NCI-H446 (cell line): ENCODE measurements at regions not wholly inside any gene's neighbourhood (a gene's known extent, or its start where the extent isn't known, plus 50 kb on each side); places are given as distances from the start of the nearest gene placed in this dataset.

Experiments used
- DNase-seq, 2 experiments: peaks; one replicate each; lab custom pipeline; 2025; lab: John Stamatoyannopoulos, UW

DNA sequence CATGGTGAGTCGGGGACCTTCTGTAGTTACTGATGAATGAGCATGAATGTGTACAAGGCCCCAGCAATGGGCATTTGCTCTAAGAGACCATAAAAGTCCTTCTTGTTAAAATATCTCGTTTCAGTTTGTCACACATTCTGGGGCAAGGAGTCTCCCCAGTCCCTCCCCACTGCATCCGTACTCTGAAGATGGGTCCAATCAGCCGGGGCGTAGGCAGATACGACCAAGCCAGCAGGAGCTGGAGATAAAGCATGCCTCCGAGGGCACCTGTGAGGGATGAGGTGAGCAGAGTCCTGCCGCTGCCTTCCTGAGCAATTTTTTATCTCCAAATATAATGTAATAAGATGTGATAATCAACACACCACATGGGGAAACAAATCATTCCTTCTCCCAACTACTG is 528.5 kb downstream of the BCL11B start:
- no peak for DNase-seq

DNA sequence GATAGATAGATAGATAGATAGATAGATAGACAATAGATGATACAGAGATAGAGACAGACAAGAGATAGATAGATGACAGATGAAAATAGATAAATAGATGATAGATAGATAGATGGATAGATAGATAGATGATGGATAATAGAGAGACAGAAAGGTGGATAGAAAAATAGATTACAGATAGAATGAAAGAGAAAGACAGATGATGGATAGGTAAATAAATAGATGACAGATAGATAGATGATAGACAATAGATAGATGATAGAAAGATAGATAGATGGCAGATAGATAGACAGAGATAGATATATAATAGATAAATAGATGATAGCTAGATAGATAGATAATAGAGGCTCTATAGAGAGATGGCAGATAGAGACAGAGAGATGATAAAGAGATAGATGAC is 523.0 kb downstream of the BCL11B start:
- no peak for DNase-seq

DNA sequence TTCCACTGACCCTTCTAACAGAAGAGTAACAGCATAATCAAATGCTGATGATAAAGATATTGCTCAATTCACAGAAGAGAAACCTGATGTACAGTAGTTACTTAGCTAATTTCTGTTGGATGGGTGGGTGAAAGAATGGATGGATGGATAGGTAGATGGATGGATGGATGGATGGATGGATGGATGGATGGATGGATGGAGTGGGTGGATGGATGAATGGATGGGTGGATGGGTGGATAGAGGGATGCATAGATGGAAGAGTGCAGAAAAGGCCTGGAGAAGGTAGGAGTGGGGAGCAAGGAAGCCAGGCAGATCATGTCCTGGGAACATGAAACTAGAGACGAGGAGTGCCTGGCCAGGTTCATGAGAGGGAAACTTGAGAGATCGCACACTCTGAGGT is 520.9 kb downstream of the BCL11B start:
- DNase-seq = no peak

DNA sequence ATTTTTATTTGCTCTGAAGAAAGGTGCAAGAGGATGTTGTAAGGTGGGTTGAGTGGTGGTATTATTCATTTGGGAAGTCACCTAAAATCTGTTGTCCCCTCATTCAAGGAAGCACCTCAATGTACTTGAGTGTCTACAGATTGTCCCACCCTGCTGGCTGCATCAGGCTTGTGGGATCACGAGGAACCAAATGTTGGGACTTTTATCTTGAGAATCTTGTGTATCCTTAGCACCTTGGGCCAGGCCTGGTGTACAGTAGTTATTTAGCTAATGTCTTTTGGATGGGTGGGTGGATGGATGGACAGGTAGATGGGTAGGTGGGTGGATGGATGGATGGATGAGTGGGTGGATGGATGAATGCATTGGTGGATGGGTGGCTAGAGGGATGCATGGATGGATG is 519.3 kb downstream of the BCL11B start:
- no peak for DNase-seq

DNA sequence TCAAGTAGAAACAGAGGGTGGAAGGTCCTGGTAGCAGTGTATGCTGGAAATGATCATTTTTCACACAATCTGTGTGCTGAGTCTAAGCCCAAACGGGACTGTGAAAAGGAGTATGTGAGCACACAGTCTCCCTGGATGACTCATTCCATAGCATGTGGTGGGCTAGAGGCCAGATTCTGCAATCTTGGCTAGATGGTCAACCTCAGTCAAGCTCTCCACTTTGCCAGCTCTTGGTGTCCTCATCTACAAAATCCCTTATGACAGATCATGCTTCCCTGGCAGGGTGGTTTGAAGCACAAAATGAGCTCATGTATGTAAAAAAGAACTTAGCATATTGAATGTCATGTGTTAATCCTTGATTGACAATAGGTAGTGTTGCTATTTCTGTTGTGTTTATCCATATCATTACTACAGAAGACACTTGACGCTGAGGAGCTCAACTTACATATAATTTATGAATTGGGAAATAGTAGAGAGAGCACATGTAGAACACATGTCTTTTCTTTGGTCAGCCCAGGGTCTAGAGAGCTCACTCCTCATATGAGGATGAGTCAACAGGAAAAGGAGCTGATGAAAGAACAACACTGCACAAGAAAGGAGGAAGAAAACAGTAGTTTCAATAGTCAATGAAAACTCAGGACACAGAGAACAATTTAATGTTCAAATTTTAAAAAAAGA is 517.5 kb downstream of the BCL11B start:
- no peak for DNase-seq

DNA sequence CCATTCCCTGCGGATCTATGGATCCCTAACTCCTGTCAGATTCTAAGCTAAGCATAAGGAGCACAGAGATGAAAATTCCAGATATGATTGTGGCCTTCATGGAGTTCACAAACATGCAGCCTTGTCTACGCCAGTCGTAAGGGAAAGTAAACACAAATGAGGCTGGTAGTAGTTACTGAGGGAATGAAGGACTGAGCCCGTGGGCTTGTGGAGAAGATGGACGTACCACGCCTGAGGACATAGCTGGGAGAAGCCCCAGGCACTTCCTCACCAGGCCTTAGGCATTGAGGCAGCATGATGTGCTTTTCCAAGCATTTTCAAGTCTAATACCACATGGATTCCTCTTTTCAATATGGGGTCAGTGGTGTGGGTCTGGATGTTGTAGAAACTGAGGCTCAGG is 515.2 kb downstream of the BCL11B start:
- no peak for DNase-seq

DNA sequence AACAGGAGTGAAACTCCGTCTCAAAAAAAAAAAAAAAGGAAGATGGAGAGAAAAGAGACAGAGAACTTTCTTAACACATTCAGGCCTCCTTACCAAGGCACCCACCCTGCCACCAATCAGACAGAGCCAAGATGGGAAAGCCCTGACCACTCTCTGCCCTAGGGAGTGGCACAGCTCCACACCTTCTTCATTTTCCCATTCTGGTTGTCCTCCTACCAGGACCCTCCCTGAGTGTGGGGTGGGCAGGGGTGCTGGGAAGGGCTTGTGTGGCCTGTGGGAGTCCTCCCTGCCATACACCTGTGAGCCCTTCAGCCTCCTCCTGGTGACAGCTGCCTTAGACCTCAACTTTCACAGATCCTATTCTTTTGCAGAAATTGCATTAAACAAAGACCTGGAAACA is 513.6 kb downstream of the BCL11B start:
- DNase-seq = no peak

DNA sequence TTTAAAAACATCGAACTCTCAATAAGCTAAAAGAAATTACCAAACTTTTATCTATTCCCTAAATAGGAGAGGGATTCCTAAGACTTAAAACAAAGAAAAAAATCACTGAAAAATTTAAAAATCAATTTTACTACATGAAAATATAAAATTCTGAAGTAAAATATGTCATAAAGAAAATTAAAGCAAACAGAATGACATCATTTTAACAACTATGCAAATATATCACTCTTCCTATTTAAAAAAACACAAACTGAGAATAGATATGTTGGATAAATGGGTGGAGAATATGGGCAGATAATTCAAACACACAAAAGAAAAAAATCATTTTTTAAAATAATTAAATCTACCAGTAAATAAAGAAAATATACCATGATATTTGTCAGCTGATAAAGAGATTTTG is 510.0 kb downstream of the BCL11B start:
- DNase-seq = no peak

DNA sequence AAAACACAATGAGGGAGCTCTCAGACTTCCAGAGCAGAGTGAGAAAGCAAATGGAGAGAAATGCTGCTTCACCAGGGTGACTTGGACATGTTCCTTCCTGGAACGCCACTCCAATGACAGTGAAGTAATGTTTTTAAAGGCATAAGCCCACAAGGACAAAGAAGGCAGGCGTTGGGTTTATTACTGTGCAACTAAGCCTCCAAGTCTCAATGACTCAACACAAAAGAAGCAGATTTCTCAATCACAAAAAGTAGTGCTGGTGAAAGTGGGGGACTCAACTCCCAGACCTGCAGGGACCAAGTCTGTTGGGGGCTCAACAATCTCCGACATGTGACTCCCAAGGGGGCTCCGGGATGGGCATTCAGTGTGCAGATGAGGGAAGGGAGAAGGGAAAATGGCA is 505.2 kb downstream of the BCL11B start:
- no peak for DNase-seq

DNA sequence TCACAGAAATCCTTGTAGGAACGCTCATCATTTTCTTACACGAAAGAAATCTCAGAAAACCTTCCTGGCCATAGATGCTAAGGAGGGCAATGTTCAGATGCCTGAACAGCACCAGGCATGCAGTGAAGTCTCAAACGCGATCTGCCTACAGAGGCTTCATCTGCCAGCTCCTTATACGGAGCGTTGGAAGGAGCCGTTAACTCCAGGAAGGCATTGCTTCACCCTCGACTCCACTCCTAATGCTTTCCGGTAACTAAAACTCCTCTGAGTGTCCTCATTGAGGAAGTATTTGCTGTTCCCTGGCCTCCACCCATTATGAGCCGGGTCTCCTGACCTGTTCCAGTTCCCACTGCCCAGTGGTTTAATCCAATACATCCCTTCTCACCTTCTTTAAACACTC is 502.7 kb downstream of the BCL11B start:
- no peak for DNase-seq

DNA sequence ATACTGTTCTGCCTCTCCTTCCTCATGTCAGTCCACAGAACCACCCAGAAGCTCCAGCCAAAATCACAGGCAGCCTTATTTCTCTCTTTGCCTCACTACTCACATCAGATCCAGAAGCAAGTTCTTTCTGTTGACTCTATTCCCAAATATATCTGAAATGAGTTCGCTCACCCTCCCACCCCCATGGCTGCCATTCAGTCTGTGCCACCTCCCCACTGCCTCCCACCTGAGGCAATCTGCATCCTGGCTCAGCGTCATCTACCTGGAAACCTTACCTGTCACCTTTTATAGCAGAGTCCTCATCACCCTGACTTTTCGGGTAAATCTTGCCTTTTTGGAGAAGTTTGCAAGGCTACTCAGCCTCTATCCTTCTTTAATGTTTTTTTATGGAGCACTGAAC is 501.8 kb downstream of the BCL11B start:
- DNase-seq = no peak

DNA sequence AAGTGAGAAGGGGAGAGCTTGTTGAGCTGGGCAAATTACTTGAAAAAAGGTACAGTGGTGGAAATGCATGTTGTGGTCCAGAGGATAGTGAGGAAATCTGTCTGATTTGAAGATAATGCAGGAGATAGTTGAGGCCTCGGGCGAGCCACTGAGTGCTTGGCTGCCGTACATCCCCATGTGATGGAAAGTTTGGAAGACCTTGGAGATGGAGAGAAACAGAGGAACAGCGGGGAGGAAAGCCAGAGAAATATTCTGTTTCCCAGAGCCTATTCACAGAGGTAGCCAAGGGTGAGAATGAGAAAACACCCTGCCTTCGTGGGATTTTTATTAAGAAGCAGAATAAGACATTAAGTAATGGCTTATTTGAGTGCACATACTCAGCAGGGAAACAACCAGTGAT is 498.2 kb downstream of the BCL11B start:
- DNase-seq = no peak

DNA sequence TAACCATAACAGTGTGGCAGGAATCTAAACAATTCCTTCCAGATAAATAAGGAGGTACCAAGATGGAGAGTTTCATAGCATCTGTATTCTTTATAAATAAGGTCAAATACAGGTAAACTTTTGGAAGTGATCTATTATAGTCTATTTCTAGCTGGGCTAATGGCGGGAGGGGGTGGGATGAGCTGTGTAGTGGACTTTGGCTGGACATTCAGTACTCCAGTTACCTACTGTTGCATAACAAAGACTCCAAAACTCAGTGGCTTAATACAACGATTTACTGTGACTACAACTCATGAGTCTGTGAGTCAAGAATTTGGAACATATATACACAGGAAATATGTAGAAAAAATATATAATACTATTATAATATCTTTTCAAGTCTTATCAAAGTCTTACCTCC is 496.1 kb downstream of the BCL11B start:
- DNase-seq = no peak

DNA sequence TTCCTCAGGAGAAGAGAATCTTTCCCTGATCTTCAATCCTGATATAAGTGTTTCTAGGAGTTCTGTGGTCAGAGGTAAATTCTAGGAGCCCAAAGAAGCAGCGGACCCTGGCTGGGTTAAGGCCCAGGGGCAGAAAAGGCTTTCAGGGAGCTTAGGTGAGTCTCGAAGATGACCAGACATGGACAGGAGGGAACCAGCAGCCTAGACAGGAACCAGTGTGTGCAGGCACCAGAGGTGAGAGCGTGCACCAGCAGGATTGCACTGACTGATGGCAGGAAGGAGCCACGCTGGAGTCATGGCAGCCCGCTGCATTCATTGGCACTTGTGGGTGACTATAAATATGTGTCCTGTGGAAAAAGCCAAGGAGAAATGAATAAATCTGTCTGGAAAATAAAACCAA is 489.9 kb downstream of the BCL11B start:
- no peak for DNase-seq

DNA sequence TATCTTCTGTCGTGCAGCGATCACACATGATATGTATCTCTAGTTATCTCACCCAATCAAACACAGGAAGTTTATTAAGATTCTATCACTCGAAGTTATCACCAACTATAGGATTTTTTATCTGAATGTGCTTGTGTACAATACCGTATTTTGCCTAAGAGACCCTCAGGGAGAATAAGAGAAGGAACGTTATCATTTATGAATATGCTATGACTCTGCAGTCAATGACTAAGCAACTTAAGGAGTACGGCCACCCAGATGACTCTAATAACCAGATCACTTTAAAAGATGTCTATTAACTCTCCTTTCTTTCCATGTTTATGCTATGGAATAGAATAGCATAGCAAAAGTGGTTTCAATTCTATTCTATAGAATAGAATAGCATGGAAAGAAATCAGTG is 486.4 kb downstream of the BCL11B start:
- DNase-seq = no peak

DNA sequence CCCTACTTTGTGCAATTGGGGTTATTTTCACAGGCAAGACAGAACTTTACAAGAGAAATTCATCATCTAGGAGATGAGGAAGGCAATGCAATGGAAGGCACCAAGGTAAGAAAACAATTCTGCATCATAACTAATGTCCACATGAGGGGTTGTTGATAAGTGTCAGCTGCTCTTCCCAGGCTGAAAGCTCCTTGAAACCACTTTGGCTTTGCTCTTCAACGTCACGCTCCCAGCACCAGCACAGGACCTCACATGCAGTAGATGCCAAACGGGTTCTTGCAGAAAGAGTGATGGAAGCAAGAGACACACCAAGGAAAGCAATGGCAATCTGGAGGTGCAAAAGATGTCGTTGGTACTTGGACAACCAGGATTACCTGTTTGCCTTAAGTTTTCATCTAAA is 485.5 kb downstream of the BCL11B start:
- no peak for DNase-seq

DNA sequence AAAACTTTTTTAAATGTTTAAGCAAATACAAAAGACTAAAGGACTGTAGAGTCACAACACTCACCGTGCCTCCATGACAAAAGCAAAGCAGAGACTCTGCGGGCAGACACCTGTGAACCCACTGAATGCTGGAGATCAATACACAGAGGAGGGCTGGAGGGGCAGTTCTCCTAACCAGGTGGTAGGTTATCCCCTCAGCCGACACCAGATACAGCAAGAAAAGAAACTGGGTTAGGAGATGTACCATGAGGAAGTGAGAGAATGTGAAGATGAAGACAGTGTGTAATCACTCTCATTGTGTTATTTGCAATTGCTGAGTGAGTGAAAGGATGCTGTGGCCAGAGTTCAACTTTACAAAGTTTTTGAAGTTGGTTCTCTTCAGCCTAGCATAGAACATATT is 480.3 kb downstream of the BCL11B start:
- DNase-seq = no peak

DNA sequence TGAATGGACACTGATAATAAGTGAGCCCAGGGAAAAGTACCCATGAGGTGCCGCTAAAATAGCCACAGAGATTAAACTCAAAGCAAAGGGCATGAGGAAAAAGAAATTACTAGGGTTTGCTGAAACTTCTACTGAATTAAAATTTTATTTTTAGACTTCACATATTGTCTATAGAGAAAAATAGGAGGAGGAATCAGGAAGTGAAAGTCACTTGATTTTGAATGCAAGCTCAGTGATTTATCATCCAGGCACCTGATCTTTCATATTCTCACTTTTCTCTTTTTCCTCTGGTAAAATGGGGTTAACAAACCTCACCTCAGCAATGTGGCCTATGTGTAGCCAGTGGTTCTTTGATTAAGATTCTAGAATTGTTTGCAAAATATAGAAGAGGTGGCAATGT is 479.8 kb downstream of the BCL11B start:
- DNase-seq = no peak

DNA sequence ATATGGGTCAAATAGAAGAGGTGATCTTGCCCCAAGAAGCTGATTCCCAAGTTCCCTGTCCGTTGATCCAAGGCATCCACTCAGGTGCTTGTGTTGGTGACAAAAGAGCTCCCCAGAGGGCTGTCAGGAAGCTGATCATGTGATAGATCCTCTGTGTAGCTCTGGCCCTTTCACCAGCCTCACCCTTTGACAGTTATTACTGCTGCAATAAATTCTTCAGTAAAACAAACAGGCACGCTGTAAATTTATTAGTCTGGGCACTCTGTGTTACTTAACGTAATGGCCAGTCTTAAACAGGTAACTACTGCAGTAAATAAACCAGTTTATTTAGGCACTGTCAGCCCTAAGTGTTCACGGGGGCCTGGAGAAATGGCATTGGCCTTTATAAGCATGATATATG is 473.9 kb downstream of the BCL11B start:
- DNase-seq = no peak

DNA sequence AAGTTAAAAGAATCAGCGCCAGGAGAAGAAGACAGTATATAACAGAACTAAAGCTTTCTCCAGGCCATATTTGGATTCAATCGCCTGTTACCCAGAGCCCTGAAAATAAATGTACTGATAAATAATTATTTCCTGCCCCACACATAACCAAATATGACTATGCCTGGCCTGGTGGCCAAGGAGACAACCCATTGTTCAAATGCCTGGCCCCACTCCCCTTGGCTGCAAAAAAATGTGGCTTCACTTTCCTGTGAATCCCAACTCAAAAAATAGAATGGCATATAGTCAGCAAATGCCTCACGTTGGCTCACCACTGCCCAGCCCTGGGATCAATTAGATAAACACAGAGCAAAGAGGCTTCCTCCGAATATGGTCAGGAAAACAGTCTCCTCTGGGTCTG is 472.1 kb downstream of the BCL11B start:
- DNase-seq = no peak

DNA sequence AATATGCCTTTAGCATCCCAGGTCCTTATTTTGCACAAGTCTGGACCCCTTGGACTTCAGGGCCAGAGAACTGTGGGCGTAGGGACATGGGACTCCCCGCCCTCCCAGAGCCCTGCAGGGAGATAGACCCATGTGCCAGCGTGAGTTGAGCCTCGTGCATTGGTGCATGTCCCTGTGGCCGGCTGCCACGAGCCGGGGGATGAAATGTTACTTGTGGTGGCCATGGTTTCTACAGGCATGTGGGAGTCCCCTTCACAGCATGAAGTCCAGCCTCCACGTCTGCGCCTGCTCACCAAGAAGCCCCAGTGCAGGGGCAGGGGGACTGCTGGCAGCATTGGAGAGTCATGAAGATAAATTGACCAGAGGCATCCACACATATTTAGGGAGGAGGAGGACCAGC is 470.0 kb downstream of the BCL11B start:
- no peak for DNase-seq

DNA sequence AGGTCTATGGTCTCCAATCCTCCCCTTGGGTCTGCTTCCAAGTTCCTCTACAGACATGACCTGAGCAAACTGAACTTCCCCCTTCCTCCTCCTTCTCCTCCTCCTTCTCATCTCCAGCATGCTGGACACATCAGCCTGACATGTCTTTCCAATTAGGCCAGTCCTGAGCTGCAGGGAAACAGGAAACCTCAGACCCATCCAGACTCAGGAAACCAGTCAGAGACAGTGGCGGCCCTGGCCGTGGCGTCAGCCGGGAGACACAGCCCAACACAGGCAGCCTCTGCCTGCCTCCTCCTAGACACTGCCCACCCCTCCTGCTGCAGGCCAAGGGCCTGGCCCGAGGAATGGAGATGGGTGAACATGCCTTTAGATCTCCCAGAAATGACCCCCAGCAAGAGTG is 468.8 kb downstream of the BCL11B start:
- no peak for DNase-seq

DNA sequence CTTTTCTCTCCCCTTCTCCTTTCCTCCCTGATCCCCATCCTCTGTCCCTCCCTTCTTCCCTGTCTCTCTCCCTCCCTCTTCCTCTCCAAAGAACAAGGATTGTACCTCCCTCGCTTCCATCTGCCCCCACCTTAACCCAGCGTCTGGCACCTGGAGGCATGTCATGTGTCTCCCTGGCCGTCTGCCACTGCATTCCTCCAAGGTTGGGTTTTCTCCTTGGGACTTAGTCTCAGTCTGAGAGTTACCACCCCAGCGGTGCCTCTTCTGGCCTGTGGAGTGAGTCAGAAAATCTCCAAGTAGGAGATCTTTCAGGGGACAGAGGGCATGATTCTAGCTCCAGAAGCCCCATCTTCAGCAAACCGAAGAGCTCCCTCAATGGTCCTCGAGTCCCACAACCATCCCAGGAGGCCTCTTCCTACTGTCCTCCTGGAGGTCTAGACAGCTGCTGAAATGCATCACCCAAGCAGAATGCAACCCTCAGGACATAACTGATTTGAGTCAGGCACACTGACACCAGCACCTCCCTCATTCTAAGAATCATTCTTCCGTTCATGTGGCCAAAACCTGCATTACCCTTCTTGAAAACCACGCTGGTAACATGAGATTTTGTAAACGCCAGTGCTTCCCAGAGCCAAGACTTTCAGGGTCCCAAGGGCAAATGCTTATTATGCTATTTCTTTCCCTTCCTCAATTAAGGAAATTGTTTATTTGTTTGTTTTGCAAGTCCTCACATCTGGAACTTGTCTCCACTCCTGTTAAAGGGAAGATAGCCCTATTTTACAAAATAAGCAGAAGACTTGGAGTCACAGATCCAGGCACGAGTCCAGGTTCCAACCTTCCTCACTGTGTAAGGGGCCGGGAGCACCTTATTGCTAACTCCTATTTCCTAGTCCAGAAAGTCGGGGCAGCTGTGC is 463.2 kb downstream of the BCL11B start:
- no peak for DNase-seq

DNA sequence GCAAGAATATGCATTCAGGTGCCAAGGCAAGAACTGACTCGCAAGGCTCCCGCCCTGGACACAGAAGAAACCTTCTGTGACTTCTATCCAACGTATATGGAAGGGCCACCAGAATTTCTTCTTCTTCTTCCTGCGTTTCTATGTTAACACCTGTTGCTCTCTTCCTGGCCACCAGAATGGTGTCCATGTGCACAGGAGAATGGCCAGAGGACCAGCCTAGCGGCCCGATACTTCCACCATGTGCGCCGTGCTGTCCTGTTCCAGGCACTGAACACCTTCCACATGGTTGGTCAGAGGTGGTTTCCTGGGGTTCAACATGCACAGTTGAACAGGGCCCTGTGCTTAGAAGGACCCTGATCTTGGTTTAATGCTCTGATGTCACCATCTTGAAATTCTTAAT is 455.8 kb downstream of the BCL11B start:
- DNase-seq = no peak
